RWPE2 (cell line): ENCODE measurements at regions not wholly inside any gene's neighbourhood (a gene's known extent, or its start where the extent isn't known, plus 50 kb on each side); places are given as distances from the start of the nearest gene placed in this dataset.

Source experiments
- ATAC-seq: fragments of 200-7000 bp; cut with Tn5 transposase; 3 replicates; pipeline ENCODE4 v1.9.1; 2021; ENCODE audit warnings: low read depth
- DNase-seq: peaks from one replicate; pipeline ENCODE4 v3.0.0-alpha.2; 2020; ENCODE audit warnings: low spot score
- H3K27ac ChIP-seq: fragments of 450-650 bp; 2 replicates; pipeline ENCODE4 v1.5.1; 2017; ENCODE audit warnings: mild to moderate bottlenecking; ENCODE audit not compliant: poor library complexity, severe bottlenecking
- H3K27me3 ChIP-seq: fragments of 250-450 bp; sonication (Bioruptor Pico); 2 replicates; pipeline ENCODE4 v1.5.1; 2021; ENCODE audit warnings: mild to moderate bottlenecking, moderate library complexity; ENCODE audit not compliant: insufficient read depth, poor library complexity, severe bottlenecking
- H3K36me3 ChIP-seq: fragments of 250-450 bp; sonication (Bioruptor Pico); 2 replicates; pipeline ENCODE4 v1.5.1; 2020; ENCODE audit warnings: low read depth, mild to moderate bottlenecking, moderate library complexity
- H3K4me1 ChIP-seq: fragments of 250-450 bp; sonication (Bioruptor Pico); 2 replicates; pipeline ENCODE4 v1.5.1; 2021; ENCODE audit warnings: mild to moderate bottlenecking, moderate library complexity; ENCODE audit not compliant: insufficient read depth, poor library complexity, severe bottlenecking
- H3K4me3 ChIP-seq: fragments of 250-450 bp; sonication (Bioruptor Pico); 2 replicates; pipeline ENCODE4 v1.5.1; 2021; ENCODE audit warnings: mild to moderate bottlenecking, moderate library complexity; ENCODE audit not compliant: severe bottlenecking
- H3K9me3 ChIP-seq: fragments of 250-450 bp; sonication (Bioruptor Pico); 2 replicates; pipeline ENCODE4 v1.5.1; 2021; ENCODE audit warnings: mild to moderate bottlenecking, moderate library complexity; ENCODE audit not compliant: severe bottlenecking
- CTCF ChIP-seq: fragments of 450-650 bp; IDR thresholded peaks from one replicate; pipeline ENCODE4 v1.5.1; 2017; ENCODE audit warnings: mild to moderate bottlenecking, moderate library complexity; ENCODE audit not compliant: poor library complexity, severe bottlenecking

GRCh38 chr2:117339980-117340379 is 474.5 kb upstream of the DDX18 start:
- TF ChIP-seq CTCF, result no peak
- Histone ChIP-seq H3K36me3 (no peaks in the 10 kb centered on the region), H3K27me3 (no peaks in the 10 kb centered on the region), H3K4me1 (no peaks in the 10 kb centered on the region), H3K27ac (no peak overlapping the region), H3K9me3 (no peaks in the 10 kb centered on the region), H3K4me3 (no peak overlapping the region)
- no peak for ATAC-seq
- no peak for DNase-seq

GRCh38 chr2:117341690-117342089 is 472.8 kb upstream of the DDX18 start:
- no peaks in the 10 kb centered on the region for H3K36me3 ChIP-seq
- no peaks in the 10 kb centered on the region for H3K27me3 ChIP-seq
- no peaks in the 10 kb centered on the region for H3K9me3 ChIP-seq
- H3K4me3 ChIP-seq, result no peak overlapping the region
- no peak for TF ChIP-seq CTCF
- DNase-seq (no peak), ATAC-seq (no peak)
- no peaks in the 10 kb centered on the region for H3K4me1 ChIP-seq
- no peak overlapping the region for H3K27ac ChIP-seq

- H3K9me3 ChIP-seq, result no peaks in the 10 kb centered on the region
- DNase-seq (no peak), ATAC-seq (no peak)
- H3K36me3 ChIP-seq, result no peaks in the 10 kb centered on the region
- no peak overlapping the region for H3K4me3 ChIP-seq
- H3K27ac ChIP-seq, result no peak overlapping the region
- no peaks in the 10 kb centered on the region for H3K27me3 ChIP-seq
- no peaks in the 10 kb centered on the region for H3K4me1 ChIP-seq
- no peak for TF ChIP-seq CTCF
Observed at GRCh38 chr2:117342415-117342814, 472.1 kb upstream of the DDX18 start.

GRCh38 chr2:117349687-117350086 is 464.8 kb upstream of the DDX18 start:
- Histone ChIP-seq H3K9me3 (no peaks in the 10 kb centered on the region), H3K4me1 (no peaks in the 10 kb centered on the region), H3K4me3 (no peak overlapping the region), H3K27me3 (no peaks in the 10 kb centered on the region), H3K27ac (no peak overlapping the region), H3K36me3 (no peaks in the 10 kb centered on the region)
- no peak for TF ChIP-seq CTCF
- ATAC-seq (no peak), DNase-seq (no peak)

GRCh38 chr2:117351396-117351795 is 463.1 kb upstream of the DDX18 start:
- no peak for ATAC-seq
- no peak for TF ChIP-seq CTCF
- Histone ChIP-seq H3K27ac (no peak overlapping the region), H3K9me3 (no peaks in the 10 kb centered on the region), H3K4me1 (no peaks in the 10 kb centered on the region), H3K27me3 (no peaks in the 10 kb centered on the region), H3K36me3 (no peaks in the 10 kb centered on the region), H3K4me3 (no peak overlapping the region)
- no peak for DNase-seq
